ENCODE measurements at regions not wholly inside any gene's neighbourhood (a gene's known extent, or its start where the extent isn't known, plus 50 kb on each side); places are given as distances from the start of the nearest gene placed in this dataset.

DNA sequence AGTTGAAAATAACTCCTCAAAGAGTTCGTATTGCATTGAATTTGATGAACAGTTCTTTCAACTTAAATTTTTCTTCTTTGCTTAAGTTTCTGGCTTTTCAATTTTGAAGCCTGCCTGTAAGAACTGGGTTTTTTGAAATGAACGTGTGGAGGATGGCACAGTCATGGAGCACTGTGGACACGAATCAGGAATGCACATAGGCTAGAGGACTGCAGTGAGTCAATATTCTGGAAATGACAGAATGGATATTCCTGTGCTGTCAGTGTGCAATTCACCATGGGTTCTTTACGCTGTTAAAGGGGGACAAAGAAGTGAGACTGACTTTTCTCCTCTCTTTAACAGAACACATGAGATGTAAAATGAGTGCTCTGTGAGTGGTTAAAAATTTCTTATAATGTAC is 368.0 kb upstream of the AGA start:
- TF ChIP-seq, protein P1, sequence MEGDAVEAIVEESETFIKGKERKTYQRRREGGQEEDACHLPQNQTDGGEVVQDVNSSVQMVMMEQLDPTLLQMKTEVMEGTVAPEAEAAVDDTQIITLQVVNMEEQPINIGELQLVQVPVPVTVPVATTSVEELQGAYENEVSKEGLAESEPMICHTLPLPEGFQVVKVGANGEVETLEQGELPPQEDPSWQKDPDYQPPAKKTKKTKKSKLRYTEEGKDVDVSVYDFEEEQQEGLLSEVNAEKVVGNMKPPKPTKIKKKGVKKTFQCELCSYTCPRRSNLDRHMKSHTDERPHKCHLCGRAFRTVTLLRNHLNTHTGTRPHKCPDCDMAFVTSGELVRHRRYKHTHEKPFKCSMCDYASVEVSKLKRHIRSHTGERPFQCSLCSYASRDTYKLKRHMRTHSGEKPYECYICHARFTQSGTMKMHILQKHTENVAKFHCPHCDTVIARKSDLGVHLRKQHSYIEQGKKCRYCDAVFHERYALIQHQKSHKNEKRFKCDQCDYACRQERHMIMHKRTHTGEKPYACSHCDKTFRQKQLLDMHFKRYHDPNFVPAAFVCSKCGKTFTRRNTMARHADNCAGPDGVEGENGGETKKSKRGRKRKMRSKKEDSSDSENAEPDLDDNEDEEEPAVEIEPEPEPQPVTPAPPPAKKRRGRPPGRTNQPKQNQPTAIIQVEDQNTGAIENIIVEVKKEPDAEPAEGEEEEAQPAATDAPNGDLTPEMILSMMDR (IDR thresholded peaks at IDR 0.05; ENCODE audit: insufficient read depth, low read length), result no peak
- TF ChIP-seq GABPA (IDR thresholded peaks at IDR 0.05; ENCODE audit: low read depth), result no peak
- TF ChIP-seq, protein P2, sequence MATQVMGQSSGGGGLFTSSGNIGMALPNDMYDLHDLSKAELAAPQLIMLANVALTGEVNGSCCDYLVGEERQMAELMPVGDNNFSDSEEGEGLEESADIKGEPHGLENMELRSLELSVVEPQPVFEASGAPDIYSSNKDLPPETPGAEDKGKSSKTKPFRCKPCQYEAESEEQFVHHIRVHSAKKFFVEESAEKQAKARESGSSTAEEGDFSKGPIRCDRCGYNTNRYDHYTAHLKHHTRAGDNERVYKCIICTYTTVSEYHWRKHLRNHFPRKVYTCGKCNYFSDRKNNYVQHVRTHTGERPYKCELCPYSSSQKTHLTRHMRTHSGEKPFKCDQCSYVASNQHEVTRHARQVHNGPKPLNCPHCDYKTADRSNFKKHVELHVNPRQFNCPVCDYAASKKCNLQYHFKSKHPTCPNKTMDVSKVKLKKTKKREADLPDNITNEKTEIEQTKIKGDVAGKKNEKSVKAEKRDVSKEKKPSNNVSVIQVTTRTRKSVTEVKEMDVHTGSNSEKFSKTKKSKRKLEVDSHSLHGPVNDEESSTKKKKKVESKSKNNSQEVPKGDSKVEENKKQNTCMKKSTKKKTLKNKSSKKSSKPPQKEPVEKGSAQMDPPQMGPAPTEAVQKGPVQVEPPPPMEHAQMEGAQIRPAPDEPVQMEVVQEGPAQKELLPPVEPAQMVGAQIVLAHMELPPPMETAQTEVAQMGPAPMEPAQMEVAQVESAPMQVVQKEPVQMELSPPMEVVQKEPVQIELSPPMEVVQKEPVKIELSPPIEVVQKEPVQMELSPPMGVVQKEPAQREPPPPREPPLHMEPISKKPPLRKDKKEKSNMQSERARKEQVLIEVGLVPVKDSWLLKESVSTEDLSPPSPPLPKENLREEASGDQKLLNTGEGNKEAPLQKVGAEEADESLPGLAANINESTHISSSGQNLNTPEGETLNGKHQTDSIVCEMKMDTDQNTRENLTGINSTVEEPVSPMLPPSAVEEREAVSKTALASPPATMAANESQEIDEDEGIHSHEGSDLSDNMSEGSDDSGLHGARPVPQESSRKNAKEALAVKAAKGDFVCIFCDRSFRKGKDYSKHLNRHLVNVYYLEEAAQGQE (IDR thresholded peaks at IDR 0.05; ENCODE audit: insufficient replicate concordance, low read depth), result no peak

All from HL-60 (cell line).